GM18511 (cell line): ENCODE measurements at regions not wholly inside any gene's neighbourhood (a gene's known extent, or its start where the extent isn't known, plus 50 kb on each side); places are given as distances from the start of the nearest gene placed in this dataset.
"Not testable (repeated sequence)": the region's sequence is repeated elsewhere in the genome, so short reads cannot be mapped to it uniquely, and the experiment has no call there.

Experiments
- ATAC-seq: cut with Tn5 transposase; IDR thresholded peaks from one replicate; pipeline ENCODE4 v1.9.1; 2021; ENCODE audit warnings: mild to moderate bottlenecking, moderate library complexity; ENCODE audit not compliant: unreplicated experiment

DNA sequence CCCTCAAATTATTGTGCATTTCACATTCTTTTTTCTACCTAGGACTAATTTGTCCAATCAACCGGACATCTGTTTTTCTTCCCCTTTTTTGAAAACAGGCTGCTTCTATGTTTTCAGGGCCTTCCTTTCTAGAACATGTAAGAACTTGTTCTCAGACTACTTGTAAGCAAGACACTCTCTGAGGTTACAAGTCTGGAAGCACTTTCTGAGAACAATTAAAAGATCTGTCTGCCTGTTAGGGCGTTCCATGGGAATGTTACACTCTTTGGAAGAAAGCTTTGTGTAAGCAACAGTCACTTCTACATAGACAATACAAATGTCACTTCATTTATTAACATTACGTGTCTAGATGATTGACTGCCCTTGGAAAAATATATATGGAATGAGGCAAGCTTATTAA lies 50.9 kb upstream of the HSPB3 start:
- ATAC-seq, result no peak

- ATAC-seq, result no peak
Measured at GRCh38 chr5:54403885-54404416, 51.5 kb upstream of the HSPB3 start.

GRCh38 chr5:54403121-54403520 lies 52.4 kb upstream of the HSPB3 start:
- ATAC-seq, result no peak

- ATAC-seq, result peak; percentile 93
Measured at GRCh38 chr5:54401515-54401914, 54.0 kb upstream of the HSPB3 start.

- ATAC-seq, result no peak
Measured at GRCh38 chr5:54398191-54398590, 57.3 kb upstream of the HSPB3 start.

DNA sequence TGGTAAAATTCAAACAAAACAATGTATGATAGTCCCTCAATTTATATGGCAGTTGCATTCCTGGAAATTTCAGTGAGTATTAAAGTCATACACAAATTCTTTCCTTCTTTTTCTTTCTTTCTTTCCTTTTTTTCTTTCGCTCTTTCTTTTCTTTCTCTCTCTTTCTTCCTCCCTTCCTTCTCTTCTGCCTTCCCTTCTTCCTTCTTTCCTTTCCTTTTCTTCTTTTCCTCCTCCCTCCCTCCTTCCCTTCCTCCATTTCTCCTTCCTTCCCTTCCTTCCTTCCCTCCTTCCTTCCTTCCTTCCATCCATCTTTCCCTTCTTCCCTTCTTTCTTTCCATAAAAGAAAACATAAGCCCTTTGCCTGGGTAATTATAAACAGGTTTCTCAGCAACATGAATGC lies 58.1 kb upstream of the HSPB3 start:
- no peak for ATAC-seq

DNA sequence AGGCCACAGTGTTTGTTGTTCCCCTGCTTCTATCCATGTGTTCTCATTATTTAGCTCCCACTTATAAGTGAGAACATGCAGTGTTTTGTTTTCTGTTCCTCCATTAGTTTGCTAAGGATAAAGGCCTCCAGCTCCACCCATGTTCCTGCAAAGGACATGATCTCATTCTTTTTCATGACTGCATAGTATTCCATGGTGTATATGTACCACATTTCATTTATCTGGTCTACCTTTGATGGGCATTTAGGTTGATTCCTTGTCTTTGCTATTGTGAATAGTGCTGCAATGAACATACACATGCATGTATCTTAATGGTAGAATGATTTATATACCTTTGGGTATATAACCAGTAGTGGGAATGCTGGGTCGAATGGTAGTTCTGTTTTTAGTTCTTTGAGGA lies 62.5 kb upstream of the HSPB3 start:
- ATAC-seq, result not testable (repeated sequence)

DNA sequence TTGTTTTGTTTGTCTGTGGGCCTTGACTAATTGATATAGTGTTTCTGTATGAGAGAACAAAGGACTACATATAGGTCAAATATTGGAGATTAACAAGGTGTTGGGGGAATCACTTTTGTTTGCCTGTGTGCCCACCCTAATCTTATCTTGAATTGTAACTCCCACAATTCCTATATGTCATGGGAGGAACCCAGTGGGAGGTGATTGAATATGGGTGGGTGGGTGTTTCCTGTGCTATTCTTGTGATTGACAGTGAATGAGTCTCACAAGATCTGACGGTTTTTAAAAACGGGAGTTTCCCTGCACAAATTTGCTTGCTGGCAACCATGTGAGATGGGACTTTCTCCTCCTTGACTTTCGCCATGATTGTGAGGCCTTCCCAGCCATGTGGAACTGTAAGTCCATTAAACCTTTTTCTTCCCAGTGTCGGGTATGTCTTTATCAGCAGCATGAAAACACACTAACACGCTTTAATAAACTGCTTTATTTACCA lies 64.9 kb upstream of the HSPB3 start:
- no peak for ATAC-seq

DNA sequence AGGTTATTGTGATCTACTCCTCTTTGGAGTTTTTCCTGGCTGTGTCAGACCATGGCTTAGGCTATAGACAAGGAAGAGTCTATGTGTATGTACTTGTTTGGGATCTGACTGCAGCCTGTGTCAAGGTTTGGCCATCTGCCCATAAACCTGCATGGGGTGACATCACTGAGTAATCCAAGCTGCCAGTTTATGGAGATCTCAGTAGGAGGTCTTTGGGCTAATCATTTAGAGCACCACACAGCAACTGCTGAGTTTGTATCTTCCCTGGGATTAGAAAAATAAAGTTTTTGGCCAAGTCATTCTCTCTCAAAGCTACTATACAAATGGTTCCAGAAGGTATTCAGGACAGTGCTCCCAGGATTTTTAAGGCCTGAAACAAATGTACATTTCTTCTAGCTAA lies 65.5 kb upstream of the HSPB3 start:
- ATAC-seq, result no peak

DNA sequence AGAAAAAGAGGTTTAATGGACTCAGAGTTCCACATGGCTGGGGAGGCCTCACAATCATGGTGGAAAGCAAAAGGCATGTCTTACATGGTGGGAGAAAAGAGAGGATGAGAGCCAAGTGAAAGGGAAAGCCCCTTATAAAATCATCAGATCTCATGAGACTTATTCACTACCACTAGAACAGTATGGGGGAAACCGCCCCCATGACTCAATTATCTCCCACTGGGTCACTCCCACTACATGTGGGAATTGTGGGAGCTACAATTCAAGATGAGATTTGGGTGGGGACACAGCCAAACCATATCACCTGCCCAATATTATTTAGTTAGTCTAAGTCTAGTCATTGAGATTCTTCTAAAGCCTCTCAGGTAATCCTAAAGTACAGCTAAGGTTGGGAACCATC lies 66.1 kb upstream of the HSPB3 start:
- not testable (repeated sequence) for ATAC-seq

DNA sequence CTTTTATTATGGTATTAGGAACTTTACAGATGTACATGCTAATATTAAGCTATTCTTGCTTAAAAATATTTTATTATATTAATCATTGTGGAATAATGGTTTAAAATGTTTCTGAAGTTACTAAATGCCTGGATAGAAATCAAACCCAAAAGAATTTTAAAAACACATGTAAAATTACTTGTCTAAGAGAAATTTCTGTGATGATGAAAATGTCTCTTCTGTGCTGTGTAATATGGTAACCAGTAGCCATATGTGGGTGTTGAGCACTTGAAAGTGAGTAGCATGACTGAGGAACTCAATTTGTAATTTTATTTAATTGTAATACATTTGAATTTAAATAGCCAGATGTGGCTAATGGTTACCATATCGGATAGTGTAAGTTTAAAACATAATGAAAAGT lies 66.7 kb upstream of the HSPB3 start:
- no peak for ATAC-seq

DNA sequence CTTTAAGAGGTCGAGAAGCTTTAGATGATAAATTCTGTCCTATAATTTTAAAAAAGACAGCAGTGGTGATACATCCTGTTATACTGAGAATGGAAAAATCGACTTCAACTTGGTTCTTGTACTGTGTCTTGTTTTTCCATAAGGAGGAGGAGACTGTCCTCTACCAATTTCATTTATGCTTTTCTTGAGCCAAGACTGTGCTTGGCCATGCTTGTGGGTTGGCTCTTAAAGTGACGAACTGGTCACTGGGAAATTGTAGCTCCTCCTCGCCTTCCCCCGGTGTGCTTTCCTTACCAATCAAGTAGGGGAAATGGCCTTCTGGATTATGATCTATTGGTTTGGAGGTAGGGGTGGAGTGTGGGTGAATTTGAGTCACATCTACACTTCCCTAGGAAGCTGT lies 67.1 kb upstream of the HSPB3 start:
- no peak for ATAC-seq

DNA sequence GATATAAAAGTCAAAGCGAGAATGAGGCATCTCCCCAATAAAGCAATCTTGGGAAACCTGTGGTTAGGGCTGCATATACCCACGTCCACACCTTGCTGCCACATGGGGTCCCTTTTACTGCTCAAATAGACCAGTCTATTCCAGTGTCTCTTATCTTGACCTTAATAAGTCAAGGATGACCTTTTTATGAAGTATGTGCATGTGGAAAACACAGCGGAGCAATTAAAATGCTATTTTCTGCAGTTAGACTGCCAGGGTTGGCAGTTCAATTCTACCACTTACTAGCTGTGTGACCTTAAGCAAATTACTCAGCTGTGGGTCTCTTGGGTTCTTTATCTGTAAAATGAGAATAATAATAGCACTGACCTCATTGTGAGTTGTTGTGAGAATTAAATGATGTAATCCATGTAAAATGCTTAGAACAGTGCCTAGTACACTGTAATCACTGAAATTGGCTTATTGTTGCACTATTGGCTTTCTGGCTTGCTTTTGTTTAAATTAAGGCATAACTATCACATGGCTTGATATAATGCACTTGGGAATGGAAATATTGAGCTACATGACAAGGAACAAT lies 67.8 kb upstream of the HSPB3 start:
- no peak for ATAC-seq

DNA sequence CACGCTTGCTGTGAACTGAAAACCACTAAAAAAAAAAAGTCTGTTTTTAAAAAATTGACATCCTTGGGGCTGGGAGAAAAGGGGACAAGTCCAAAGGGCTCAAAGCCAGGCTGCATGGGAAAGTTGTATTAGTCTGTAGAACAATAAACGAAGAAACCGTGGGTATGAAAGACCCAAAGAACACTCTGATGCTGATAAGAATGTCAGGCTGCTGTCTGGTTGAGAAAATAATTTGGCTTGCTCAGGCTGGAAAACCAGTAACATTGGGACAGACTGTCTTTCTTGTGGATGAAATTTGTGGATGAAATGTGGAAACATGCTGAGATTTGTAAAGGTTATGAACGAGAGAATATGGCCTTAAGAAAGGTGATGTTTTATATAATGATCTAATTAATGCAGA lies 68.5 kb upstream of the HSPB3 start:
- no peak for ATAC-seq

DNA sequence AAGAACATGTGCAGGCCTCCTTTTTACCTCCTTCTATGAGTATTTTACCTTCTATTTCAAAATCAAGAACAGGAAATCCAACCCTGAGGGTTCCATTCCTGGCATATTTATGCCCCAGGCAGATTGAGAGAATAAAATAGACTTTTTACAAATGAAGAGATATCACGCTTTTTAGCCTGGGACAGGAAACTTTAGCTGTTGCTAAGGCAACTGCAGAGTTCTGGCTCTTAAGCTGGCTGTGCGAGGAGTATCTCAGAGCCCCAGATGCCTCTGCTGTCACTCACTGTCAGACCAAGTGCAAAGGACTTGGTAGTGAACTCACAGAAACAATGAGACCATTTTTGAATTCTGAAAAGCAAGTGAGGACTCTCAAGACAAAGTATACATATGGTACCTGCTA lies 69.5 kb upstream of the HSPB3 start:
- no peak for ATAC-seq

- no peak for ATAC-seq
Measured at GRCh38 chr5:54384356-54384933, 71.1 kb upstream of the HSPB3 start.

DNA sequence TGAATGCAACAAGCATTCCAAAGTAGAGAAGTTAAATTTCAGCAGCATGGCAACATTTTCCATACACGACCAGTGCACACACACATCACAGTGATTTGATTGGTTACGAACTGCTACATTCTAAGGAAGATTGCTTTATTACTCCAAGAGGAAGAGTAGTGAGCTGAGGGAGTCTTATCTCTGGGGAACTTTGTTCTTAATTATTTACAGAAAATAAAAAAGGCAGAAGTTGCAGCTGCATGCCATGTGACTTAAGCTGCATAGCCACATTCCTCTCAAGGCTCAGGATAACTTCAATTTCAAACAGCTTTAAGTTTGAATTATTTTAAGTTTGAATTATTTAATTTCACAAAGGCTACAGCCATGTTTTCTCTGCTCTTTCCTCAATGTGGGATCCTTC lies 71.6 kb upstream of the HSPB3 start:
- ATAC-seq, result no peak

DNA sequence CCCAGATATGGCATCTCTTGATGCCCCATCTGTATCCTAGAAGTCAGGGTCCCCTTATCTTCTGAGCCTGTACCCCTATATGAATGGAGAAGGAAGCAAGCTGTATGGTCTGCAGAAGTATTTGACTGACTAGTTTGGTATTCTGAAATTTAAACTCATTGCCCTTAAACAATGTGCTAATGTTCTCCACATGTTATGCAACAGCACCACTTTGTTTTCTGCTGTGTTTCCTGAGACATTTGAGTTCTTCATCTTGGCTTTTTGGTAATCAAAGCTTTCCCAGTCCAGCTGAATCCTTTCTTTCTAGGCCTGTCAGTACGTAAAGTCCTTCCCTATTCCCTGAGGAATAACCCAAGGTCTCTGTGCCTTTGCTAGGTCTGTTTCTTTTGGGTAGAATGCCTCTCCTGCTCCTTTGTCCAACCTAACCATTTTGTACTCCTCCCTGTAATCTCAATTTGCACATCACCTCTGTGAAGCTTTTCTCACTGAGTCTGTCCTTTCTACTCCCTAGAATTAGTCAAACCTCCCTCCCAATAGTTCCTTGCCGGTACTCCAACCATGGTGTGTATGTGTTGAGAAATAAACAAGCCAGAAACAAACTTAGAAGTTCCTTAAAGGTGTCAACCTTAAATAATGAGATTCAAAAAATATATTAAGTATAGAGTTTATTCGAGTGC lies 72.1 kb upstream of the HSPB3 start:
- ATAC-seq, result no peak

GRCh38 chr5:54381319-54381718 lies 70.9 kb upstream of the ARL15 start:
- not testable (repeated sequence) for ATAC-seq

DNA sequence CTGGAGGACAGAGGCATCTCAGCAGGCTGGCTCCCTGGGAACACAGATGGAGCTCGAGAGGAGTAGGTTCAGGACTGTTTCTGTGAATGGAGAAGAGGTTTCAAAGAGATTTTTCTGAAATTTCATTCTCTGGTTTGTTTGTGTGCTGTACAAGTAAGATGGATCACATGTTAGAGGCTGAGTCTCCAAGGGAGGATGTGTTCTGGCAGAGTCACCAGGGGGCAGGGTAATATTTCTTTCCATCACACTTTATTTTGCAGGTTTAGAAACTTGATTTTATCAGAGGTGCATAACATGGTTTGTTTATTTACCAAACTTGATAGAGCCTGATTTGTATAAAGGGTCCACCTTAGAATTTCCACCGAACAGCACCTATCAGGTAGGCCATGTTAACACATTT lies 69.2 kb upstream of the ARL15 start:
- no peak for ATAC-seq

DNA sequence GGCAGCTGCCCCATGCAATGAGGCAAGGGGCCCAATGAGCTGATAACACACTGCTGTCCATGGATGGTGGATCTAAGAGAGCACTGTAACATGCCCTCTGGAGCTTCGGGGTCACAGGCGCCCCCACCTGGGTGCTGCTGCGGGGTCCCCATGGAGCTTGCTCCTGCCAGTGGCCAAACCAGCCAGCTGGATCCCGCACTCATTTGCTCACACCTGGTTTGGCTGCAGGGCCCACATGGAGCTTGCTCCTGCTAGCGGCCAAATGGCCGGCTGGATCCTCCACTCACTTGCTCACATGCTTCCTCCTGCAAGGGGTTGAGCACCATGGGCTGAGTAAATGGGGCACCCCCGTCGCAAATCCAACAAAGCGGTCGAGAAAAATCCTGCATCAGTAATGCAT lies 68.3 kb upstream of the ARL15 start:
- ATAC-seq, result no peak

- ATAC-seq, result not testable (repeated sequence)
Measured at GRCh38 chr5:54377339-54377738, 67.0 kb upstream of the ARL15 start.
